Hematopoietic multipotent progenitor cell treated with erythropoietin and hydrocortisone succinate and interleukin-3 and kit ligand, for 15 days (in vitro differentiated cells): ENCODE measurements at regions not wholly inside any gene's neighbourhood (a gene's known extent, or its start where the extent isn't known, plus 50 kb on each side); places are given as distances from the start of the nearest gene placed in this dataset.
"Not testable (repeated sequence)": the region's sequence is repeated elsewhere in the genome, so short reads cannot be mapped to it uniquely, and the experiment has no call there.

ENCODE experiments used
- DNase-seq: peaks from one replicate; pipeline ENCODE4 v3.0.0-alpha.2; 2015; ENCODE audit warnings: low spot score

GRCh38 chrX:104376937-104377336 lies 122.2 kb upstream of the ESX1 start:
- no peak for DNase-seq

- no peak for DNase-seq
These were observed 117.8 kb upstream of the ESX1 start for GRCh38 chrX:104372547-104372946.

GRCh38 chrX:104370089-104370488 lies 115.4 kb upstream of the ESX1 start:
- no peak for DNase-seq

GRCh38 chrX:104360774-104361173 lies 106.0 kb upstream of the ESX1 start:
- DNase-seq: not testable (repeated sequence)

GRCh38 chrX:104359124-104359523 lies 104.4 kb upstream of the ESX1 start:
- DNase-seq: no peak

GRCh38 chrX:104351173-104351769 lies 96.5 kb upstream of the ESX1 start:
- no peak for DNase-seq

GRCh38 chrX:104347860-104348259 lies 93.1 kb upstream of the ESX1 start:
- no peak for DNase-seq

- DNase-seq: peak; percentile 26
These were observed 88.8 kb upstream of the ESX1 start for GRCh38 chrX:104343428-104344129.

GRCh38 chrX:104342065-104342464 lies 87.3 kb upstream of the ESX1 start:
- no peak for DNase-seq

- DNase-seq: no peak
These were observed 81.0 kb upstream of the ESX1 start for GRCh38 chrX:104335756-104336155.

- DNase-seq: no peak
These were observed 80.2 kb upstream of the ESX1 start for GRCh38 chrX:104334971-104335370.

- no peak for DNase-seq
These were observed 76.2 kb upstream of the ESX1 start for GRCh38 chrX:104330966-104331365.

- no peak for DNase-seq
These were observed 75.0 kb upstream of the ESX1 start for GRCh38 chrX:104329731-104330130.

- DNase-seq: no peak
These were observed 70.5 kb upstream of the ESX1 start for GRCh38 chrX:104325213-104325585.

- DNase-seq: no peak
These were observed 69.9 kb upstream of the ESX1 start for GRCh38 chrX:104324461-104325212.

GRCh38 chrX:104319346-104319745 lies 64.6 kb upstream of the ESX1 start:
- no peak for DNase-seq

- no peak for DNase-seq
These were observed 63.7 kb upstream of the ESX1 start for GRCh38 chrX:104318330-104319009.

GRCh38 chrX:104316739-104317138 lies 62.0 kb upstream of the ESX1 start:
- no peak for DNase-seq

GRCh38 chrX:104315555-104315954 lies 60.8 kb upstream of the ESX1 start:
- DNase-seq: no peak

GRCh38 chrX:104310657-104311254 lies 56.0 kb upstream of the ESX1 start:
- DNase-seq: no peak

GRCh38 chrX:104310090-104310489 lies 55.4 kb upstream of the ESX1 start:
- DNase-seq: no peak

- DNase-seq: no peak
These were observed 54.4 kb upstream of the ESX1 start for GRCh38 chrX:104309169-104309568.
